Spleen (tissue), 11 donors: ENCODE measurements at regions not wholly inside any gene's neighbourhood (a gene's known extent, or its start where the extent isn't known, plus 50 kb on each side); places are given as distances from the start of the nearest gene placed in this dataset.

Source experiments
- DNase-seq: peaks from one replicate; pipeline ENCODE4 v3.0.0-alpha.2; 2020
- H3K27ac ChIP-seq, 8 donors: fragments of 200-600 bp; sonication (generic) in 7 of 8; 1 replicate in 4 of 8; 2 replicates in 4 of 8; pipeline versions ENCODE4 v1.5.0 to v1.8.0; 2016 to 2021; ENCODE audit warnings: inconsistent platforms in 4 of 8, mild to moderate bottlenecking in 4 of 8, moderate library complexity in 1 of 8
- H3K27me3 ChIP-seq, 7 donors: fragments of 200-600 bp; sonication (generic) in 6 of 7; replicated peaks in 1 of 7; 1 replicate in 4 of 7; 2 replicates in 3 of 7; pipeline versions ENCODE4 v1.5.0 to v1.8.0; 2016 to 2021; ENCODE audit warnings: inconsistent platforms in 3 of 7, mild to moderate bottlenecking in 1 of 7
- H3K36me3 ChIP-seq, 6 donors: fragments of 200-600 bp; sonication (generic) in 5 of 6; 1 replicate in 4 of 6; 2 replicates in 2 of 6; pipeline versions ENCODE4 v1.5.0 to v1.8.0; 2016 to 2021; ENCODE audit warnings: inconsistent platforms in 2 of 6
- H3K4me1 ChIP-seq, 6 donors: fragments of 200-600 bp; sonication (generic) in 5 of 6; 1 replicate in 3 of 6; 2 replicates in 3 of 6; pipeline versions ENCODE4 v1.5.0 to v1.8.0; 2016 to 2021; ENCODE audit warnings: inconsistent platforms in 3 of 6
- H3K4me3 ChIP-seq, 8 donors: fragments of 200-600 bp; sonication (generic) in 7 of 8; 1 replicate in 4 of 8; 2 replicates in 4 of 8; pipeline versions ENCODE4 v1.5.0 to v1.8.0; 2016 to 2021; ENCODE audit warnings: inconsistent platforms in 4 of 8, mild to moderate bottlenecking in 4 of 8, moderate library complexity in 2 of 8
- H3K9me3 ChIP-seq, 8 donors: fragments of 200-600 bp; sonication (generic) in 7 of 8; 1 replicate in 4 of 8; 2 replicates in 4 of 8; pipeline versions ENCODE4 v1.5.0 to v1.8.0; 2016 to 2021; ENCODE audit warnings: inconsistent platforms in 4 of 8
- CTCF ChIP-seq, 11 experiments: fragments of 200-600 bp in 7 of 11; fragments of 450-650 bp in 4 of 11; sonication (generic) in 4 of 11; IDR thresholded peaks in 8 of 11; conservative IDR thresholded peaks in 3 of 11; 1 replicate in 7 of 11; 2 replicates in 4 of 11; pipeline versions ENCODE4 v1.4.0 to v1.8.0; 2016 to 2021; ENCODE audit warnings: antibody characterized with exemption in 11 of 11, inconsistent platforms in 4 of 11, mild to moderate bottlenecking in 1 of 11
- POLR2A ChIP-seq, 3 donors: fragments of 450-650 bp; IDR thresholded peaks; one replicate each; pipeline ENCODE4 v1.5.1; 2017; ENCODE audit warnings: antibody characterized with exemption in 3 of 3, mild to moderate bottlenecking in 1 of 3
- POLR2AphosphoS5 ChIP-seq, 3 donors: sonication (generic); formaldehyde crosslinking; IDR thresholded peaks; one replicate each; pipeline ENCODE4 v1.5.1; 2017; ENCODE audit warnings: antibody characterized with exemption in 3 of 3
- WGBS, 5 donors: extraction: QIAGEN DNeasy Blood & Tissue Kit in 3 of 5; methylation state at CpG; one replicate each; pipeline versions ENCODE4 v1.1.5 to v1.1.7; 2013 to 2018; 5-methylcytosine and 5-hydroxymethylcytosine counted together
- intact Hi-C: fragments of 100-400 bp; cut with DNase I; formaldehyde crosslinking; loops from one replicate; pipeline ENCODE4 v1.15.0; 2023; ENCODE audit warnings: low total_unique reads
- donor health status: healthy with polysubstance abuse.
- donor health status: DM: no; HTN: no; CAD: no; lungs with moderate emphysema.
- donor health status: DM: no; HTN: no; CAD: no.
- donor health status: Bipolar disorder and iron deficiency.
- donor health status: healthy.
- donor health status: DM: no; HTN: no; CAD: no.
- donor health status: DM: yes; HTN: yes; CAD: no.

- Histone ChIP-seq H3K27ac (peak overlapping the region in 4 of 8 donors; percentile 6 to 57 (median 42)), H3K27me3 (no peaks in the 10 kb centered on the region), H3K4me1 (peaks cover 0 to 14% (median 0%) of the 10 kb centered on the region in 6 donors), H3K9me3 (peaks cover 4 to 27% (median 20%) of the 10 kb centered on the region in 8 donors), H3K36me3 (no peaks in the 10 kb centered on the region), H3K4me3 (no peak overlapping the region)
- no peak for DNase-seq
- intact Hi-C loops = no loop called here
- WGBS, 5 donors = 71 to 96% (median 85%) methylated on average over 4 of the region's 4 CpGs
- no peak for TF ChIP-seq POLR2AphosphoS5 (IDR thresholded peaks at IDR 0.05)
- no peak for TF ChIP-seq CTCF (IDR thresholded peaks at IDR 0.05 in 8 of 11, conservative IDR thresholded peaks at IDR 0.05 in 3 of 11)
- no peak for TF ChIP-seq POLR2A (IDR thresholded peaks at IDR 0.05)
These were observed 97.0 kb upstream of the KIF5B start for GRCh38 chr10:32153252-32153651.

GRCh38 chr10:32151871-32152270 is 95.6 kb upstream of the KIF5B start:
- H3K4me3 ChIP-seq = no peak overlapping the region
- peaks cover 0 to 14% (median 0%) of the 10 kb centered on the region in 6 donors for H3K4me1 ChIP-seq
- TF ChIP-seq CTCF (IDR thresholded peaks at IDR 0.05 in 8 of 11, conservative IDR thresholded peaks at IDR 0.05 in 3 of 11) (no peak), POLR2A (IDR thresholded peaks at IDR 0.05) (no peak), POLR2AphosphoS5 (IDR thresholded peaks at IDR 0.05) (no peak)
- 82 to 95% (median 89%) methylated on average over 2 of the region's 2 CpGs for WGBS, 5 donors
- no peaks in the 10 kb centered on the region for H3K36me3 ChIP-seq
- no peak for DNase-seq
- no peaks in the 10 kb centered on the region for H3K27me3 ChIP-seq
- peaks cover 4 to 27% (median 20%) of the 10 kb centered on the region in 8 donors for H3K9me3 ChIP-seq
- intact Hi-C loops = no loop called here
- H3K27ac ChIP-seq = peak overlapping the region in 5 of 8 donors; percentile 73 to 82 (median 78)

- 50 to 60% (median 54%) methylated on average over 8 of the region's 8 CpGs for WGBS, 5 donors
These were observed 94.4 kb upstream of the KIF5B start for GRCh38 chr10:32150532-32151101.

GRCh38 chr10:32149252-32149955 is 93.2 kb upstream of the KIF5B start:
- peaks cover 4 to 19% (median 17%) of the 10 kb centered on the region in 8 donors for H3K9me3 ChIP-seq
- intact Hi-C loops = no loop called here
- TF ChIP-seq POLR2AphosphoS5 (IDR thresholded peaks at IDR 0.05) (no peak), POLR2A (IDR thresholded peaks at IDR 0.05) (no peak), CTCF (IDR thresholded peaks at IDR 0.05 in 8 of 11, conservative IDR thresholded peaks at IDR 0.05 in 3 of 11) (no peak)
- H3K27ac ChIP-seq = peak overlapping the region in 2 of 8 donors; percentile 21 to 82
- no peak overlapping the region for H3K4me3 ChIP-seq
- no peaks in the 10 kb centered on the region for H3K36me3 ChIP-seq
- DNase-seq = no peak
- H3K27me3 ChIP-seq = no peaks in the 10 kb centered on the region
- WGBS, 5 donors = 58 to 69% (median 64%) methylated on average over 8 of the region's 8 CpGs
- H3K4me1 ChIP-seq = peaks cover 0 to 14% (median 0%) of the 10 kb centered on the region in 6 donors

More at GRCh38 chr10:32150532-32151101, 94.4 kb upstream of the KIF5B start:
- Histone ChIP-seq H3K4me1 (peaks cover 0 to 14% (median 0%) of the 10 kb centered on the region in 6 donors), H3K27me3 (no peaks in the 10 kb centered on the region), H3K4me3 (no peak overlapping the region), H3K9me3 (peaks cover 4 to 27% (median 20%) of the 10 kb centered on the region in 8 donors), H3K36me3 (no peaks in the 10 kb centered on the region), H3K27ac (peak overlapping the region; percentile 21 to 82 (median 74))
- TF ChIP-seq POLR2A (IDR thresholded peaks at IDR 0.05) (no peak), POLR2AphosphoS5 (IDR thresholded peaks at IDR 0.05) (peak in 2 of 3 donors; percentile 15 to 38)
- no peak for DNase-seq
- intact Hi-C loops = no loop called here
